HEK293 (cell line): ENCODE measurements at regions not wholly inside any gene's neighbourhood (a gene's known extent, or its start where the extent isn't known, plus 50 kb on each side); places are given as distances from the start of the nearest gene placed in this dataset.
A peak's percentile ranks its signal among the peaks of the same experiment; 100 is the strongest.

ENCODE experiments used
- BCL6B ChIP-seq: fragments of 450-650 bp; formaldehyde crosslinking; IDR thresholded peaks from 2 replicates; pipeline ENCODE4 v1.5.1; 2017; ENCODE audit warnings: missing biosample characterization, missing genetic modification characterization
- MEIS1 ChIP-seq: sonication (generic); formaldehyde crosslinking; IDR thresholded peaks from 2 replicates; pipeline ENCODE4 v1.8.1; 2022; ENCODE audit warnings: missing genetic modification reagents, mild to moderate bottlenecking, borderline replicate concordance
- SETDB1 ChIP-seq: IDR thresholded peaks from one replicate; pipeline ENCODE4 v1.6.1; 2017; ENCODE audit warnings: mild to moderate bottlenecking, low read length, moderate library complexity, mixed read lengths; ENCODE audit not compliant: insufficient read length
- YY2 ChIP-seq: fragments of 450-650 bp; formaldehyde crosslinking; IDR thresholded peaks from 2 replicates; pipeline ENCODE4 v1.5.1; 2016; ENCODE audit warnings: missing biosample characterization, missing genetic modification characterization
- ZEB2 ChIP-seq: fragments of 450-650 bp; formaldehyde crosslinking; IDR thresholded peaks from 2 replicates; pipeline ENCODE4 v1.5.1; 2016; ENCODE audit warnings: missing biosample characterization, missing genetic modification characterization
- ZFP37 ChIP-seq: fragments of 450-650 bp; formaldehyde crosslinking; IDR thresholded peaks from 2 replicates; pipeline ENCODE4 v1.5.1; 2016; ENCODE audit warnings: missing biosample characterization, missing genetic modification characterization
- ZIC2 ChIP-seq: fragments of 450-650 bp; formaldehyde crosslinking; IDR thresholded peaks from 2 replicates; pipeline ENCODE4 v1.5.1; 2016; ENCODE audit warnings: missing biosample characterization, missing genetic modification characterization
- ZNF10 ChIP-seq: fragments of 450-650 bp; formaldehyde crosslinking; IDR thresholded peaks from 2 replicates; pipeline ENCODE4 v1.5.1; 2017; ENCODE audit warnings: missing biosample characterization, missing genetic modification characterization
- ZNF121 ChIP-seq: fragments of 450-650 bp; formaldehyde crosslinking; IDR thresholded peaks from 2 replicates; pipeline ENCODE4 v1.5.1; 2016; ENCODE audit warnings: missing biosample characterization, missing genetic modification characterization
- ZNF133 ChIP-seq: fragments of 450-650 bp; formaldehyde crosslinking; IDR thresholded peaks from 2 replicates; pipeline ENCODE4 v1.5.1; 2016; ENCODE audit warnings: missing biosample characterization, missing genetic modification characterization
- ZNF138 ChIP-seq: fragments of 450-650 bp; formaldehyde crosslinking; IDR thresholded peaks from 2 replicates; pipeline ENCODE4 v1.5.1; 2016; ENCODE audit warnings: missing biosample characterization, missing genetic modification characterization, borderline replicate concordance
- ZNF221 ChIP-seq: fragments of 450-650 bp; formaldehyde crosslinking; IDR thresholded peaks from 2 replicates; pipeline ENCODE4 v1.5.1; 2017; ENCODE audit warnings: missing biosample characterization, missing genetic modification characterization, borderline replicate concordance
- ZNF266 ChIP-seq: fragments of 450-650 bp; formaldehyde crosslinking; IDR thresholded peaks from 2 replicates; pipeline ENCODE4 v1.5.1; 2016; ENCODE audit warnings: missing biosample characterization, missing genetic modification characterization, low read depth
- ZNF335 ChIP-seq: fragments of 450-650 bp; formaldehyde crosslinking; conservative IDR thresholded peaks from 2 replicates; pipeline ENCODE4 v1.5.1; 2016; ENCODE audit warnings: missing biosample characterization, missing genetic modification characterization
- ZNF350 ChIP-seq: fragments of 450-650 bp; formaldehyde crosslinking; IDR thresholded peaks from 2 replicates; pipeline ENCODE4 v1.5.0; 2017; ENCODE audit warnings: missing biosample characterization, mild to moderate bottlenecking, missing genetic modification characterization
- ZNF510 ChIP-seq: fragments of 450-650 bp; formaldehyde crosslinking; IDR thresholded peaks from 2 replicates; pipeline ENCODE4 v1.5.1; 2018; ENCODE audit warnings: mild to moderate bottlenecking, missing genetic modification characterization, missing biosample characterization; ENCODE audit not compliant: insufficient replicate concordance
- ZNF521 ChIP-seq: fragments of 450-650 bp; formaldehyde crosslinking; IDR thresholded peaks from 2 replicates; pipeline ENCODE4 v1.5.1; 2017; ENCODE audit warnings: missing biosample characterization, mild to moderate bottlenecking, missing genetic modification characterization
- ZNF544 ChIP-seq: fragments of 450-650 bp; formaldehyde crosslinking; IDR thresholded peaks from 2 replicates; pipeline ENCODE4 v1.5.0; 2017; ENCODE audit warnings: missing biosample characterization, missing genetic modification characterization
- ZNF600 ChIP-seq: fragments of 450-650 bp; formaldehyde crosslinking; IDR thresholded peaks from 2 replicates; pipeline ENCODE4 v1.5.1; 2016; ENCODE audit warnings: missing biosample characterization, missing genetic modification characterization
- ZNF660 ChIP-seq: fragments of 450-650 bp; IDR thresholded peaks from 2 replicates; pipeline ENCODE4 v1.5.1; 2018; ENCODE audit warnings: missing biosample characterization, mild to moderate bottlenecking, missing genetic modification characterization
- ZNF677 ChIP-seq: fragments of 450-650 bp; IDR thresholded peaks from 2 replicates; pipeline ENCODE4 v1.5.0; 2018; ENCODE audit warnings: missing biosample characterization, mild to moderate bottlenecking, missing genetic modification characterization, moderate library complexity
- ZNF785 ChIP-seq: fragments of 450-650 bp; formaldehyde crosslinking; IDR thresholded peaks from 2 replicates; pipeline ENCODE4 v1.5.1; 2016; ENCODE audit warnings: missing biosample characterization, missing genetic modification characterization
- TF ChIP-seq, protein P1 (sequence below): fragments of 450-650 bp; formaldehyde crosslinking; conservative IDR thresholded peaks from 2 replicates; pipeline ENCODE4 v1.5.1; 2016; ENCODE audit warnings: low read depth, missing biosample characterization, missing genetic modification characterization
- TF ChIP-seq, protein P2 (sequence below): fragments of 450-650 bp; formaldehyde crosslinking; IDR thresholded peaks from 2 replicates; pipeline ENCODE4 v1.5.1; 2016; ENCODE audit warnings: missing biosample characterization, missing genetic modification characterization
- TF ChIP-seq, protein P3 (sequence below): fragments of 450-650 bp; formaldehyde crosslinking; IDR thresholded peaks from 2 replicates; pipeline ENCODE4 v1.5.0; 2017; ENCODE audit warnings: missing biosample characterization, missing genetic modification characterization, borderline replicate concordance
- TF ChIP-seq, protein P4 (sequence below): fragments of 450-650 bp; IDR thresholded peaks from 2 replicates; pipeline ENCODE4 v1.5.1; 2018; ENCODE audit warnings: missing biosample characterization, mild to moderate bottlenecking, missing genetic modification characterization

DNA sequence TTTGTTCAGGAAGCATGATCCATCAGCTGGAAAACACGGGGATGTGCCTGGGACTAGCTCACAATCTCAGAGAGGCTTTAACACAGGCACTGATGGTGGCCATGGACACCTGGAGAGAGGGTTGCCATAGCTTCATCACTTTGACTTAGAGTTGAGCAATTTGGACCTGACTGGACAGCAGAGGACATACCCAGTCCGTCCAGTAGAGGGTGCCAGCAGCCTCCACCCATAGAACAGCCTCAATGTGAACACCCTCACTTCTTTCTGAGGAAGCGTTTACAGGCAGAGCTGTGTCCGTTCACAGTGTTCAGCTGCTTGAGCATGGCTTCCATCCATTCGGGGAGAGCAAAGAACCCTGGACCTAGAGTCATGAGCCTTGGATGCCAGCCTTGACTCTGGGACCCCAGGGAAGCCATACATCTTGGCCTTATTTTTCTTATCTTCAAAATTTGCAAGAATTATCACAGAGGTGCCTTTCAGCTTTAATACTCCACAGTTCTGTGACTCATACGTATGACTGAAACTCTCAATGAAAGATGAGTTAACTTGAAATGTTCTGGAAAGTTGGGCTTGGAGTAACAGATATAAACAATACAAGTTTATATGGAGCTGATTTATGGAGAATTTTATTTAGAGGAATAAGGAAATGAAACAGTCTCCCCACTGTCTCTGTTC lies 302.9 kb upstream of the PODXL start (continued):
- TF ChIP-seq ZNF335 (tag by site-specific recombination) (no peak), YY2 (tag by site-specific recombination) (0 out of 2 replicates have a peak, but pooled peaks have one; percentile 30), ZNF10 (tag by site-specific recombination) (no peak), ZNF350 (no peak), ZNF133 (tag by site-specific recombination) (no peak), MEIS1 (no peak), ZIC2 (peak; percentile 31; the same call in 1 of the 2 replicates), ZNF785 (tag by site-specific recombination) (no peak), ZNF677 (tag by site-specific recombination) (no peak), ZNF600 (tag by site-specific recombination) (no peak), ZNF660 (peak; percentile 88; the same call in 1 of the 2 replicates), ZNF510 (no peak), ZNF266 (tag by site-specific recombination) (no peak), ZNF521 (tag by site-specific recombination) (no peak), ZFP37 (0 out of 2 replicates have a peak, but pooled peaks have one; percentile 14), BCL6B (tag by site-specific recombination) (no peak), ZNF138 (tag by site-specific recombination) (no peak), ZNF544 (no peak), ZEB2 (tag by site-specific recombination) (no peak), ZNF121 (tag by site-specific recombination) (no peak), SETDB1 (no peak), ZNF221 (tag by site-specific recombination) (no peak)
- TF ChIP-seq, protein P1, sequence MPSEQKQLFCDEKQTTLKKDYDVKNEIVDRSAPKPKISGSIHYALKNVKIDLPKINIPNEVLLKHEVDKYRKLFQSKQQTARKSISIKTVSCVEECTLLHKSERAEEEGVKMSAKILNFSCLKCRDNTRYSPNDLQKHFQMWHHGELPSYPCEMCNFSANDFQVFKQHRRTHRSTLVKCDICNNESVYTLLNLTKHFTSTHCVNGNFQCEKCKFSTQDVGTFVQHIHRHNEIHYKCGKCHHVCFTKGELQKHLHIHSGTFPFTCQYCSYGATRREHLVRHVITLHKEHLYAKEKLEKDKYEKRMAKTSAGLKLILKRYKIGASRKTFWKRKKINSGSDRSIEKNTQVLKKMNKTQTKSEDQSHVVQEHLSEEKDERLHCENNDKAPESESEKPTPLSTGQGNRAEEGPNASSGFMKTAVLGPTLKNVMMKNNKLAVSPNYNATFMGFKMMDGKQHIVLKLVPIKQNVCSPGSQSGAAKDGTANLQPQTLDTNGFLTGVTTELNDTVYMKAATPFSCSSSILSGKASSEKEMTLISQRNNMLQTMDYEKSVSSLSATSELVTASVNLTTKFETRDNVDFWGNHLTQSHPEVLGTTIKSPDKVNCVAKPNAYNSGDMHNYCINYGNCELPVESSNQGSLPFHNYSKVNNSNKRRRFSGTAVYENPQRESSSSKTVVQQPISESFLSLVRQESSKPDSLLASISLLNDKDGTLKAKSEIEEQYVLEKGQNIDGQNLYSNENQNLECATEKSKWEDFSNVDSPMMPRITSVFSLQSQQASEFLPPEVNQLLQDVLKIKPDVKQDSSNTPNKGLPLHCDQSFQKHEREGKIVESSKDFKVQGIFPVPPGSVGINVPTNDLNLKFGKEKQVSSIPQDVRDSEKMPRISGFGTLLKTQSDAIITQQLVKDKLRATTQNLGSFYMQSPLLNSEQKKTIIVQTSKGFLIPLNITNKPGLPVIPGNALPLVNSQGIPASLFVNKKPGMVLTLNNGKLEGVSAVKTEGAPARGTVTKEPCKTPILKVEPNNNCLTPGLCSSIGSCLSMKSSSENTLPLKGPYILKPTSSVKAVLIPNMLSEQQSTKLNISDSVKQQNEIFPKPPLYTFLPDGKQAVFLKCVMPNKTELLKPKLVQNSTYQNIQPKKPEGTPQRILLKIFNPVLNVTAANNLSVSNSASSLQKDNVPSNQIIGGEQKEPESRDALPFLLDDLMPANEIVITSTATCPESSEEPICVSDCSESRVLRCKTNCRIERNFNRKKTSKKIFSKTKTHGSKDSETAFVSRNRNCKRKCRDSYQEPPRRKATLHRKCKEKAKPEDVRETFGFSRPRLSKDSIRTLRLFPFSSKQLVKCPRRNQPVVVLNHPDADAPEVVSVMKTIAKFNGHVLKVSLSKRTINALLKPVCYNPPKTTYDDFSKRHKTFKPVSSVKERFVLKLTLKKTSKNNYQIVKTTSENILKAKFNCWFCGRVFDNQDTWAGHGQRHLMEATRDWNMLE (tag by site-specific recombination) = no peak; the same call in 1 of the 2 replicates
- TF ChIP-seq, protein P2, sequence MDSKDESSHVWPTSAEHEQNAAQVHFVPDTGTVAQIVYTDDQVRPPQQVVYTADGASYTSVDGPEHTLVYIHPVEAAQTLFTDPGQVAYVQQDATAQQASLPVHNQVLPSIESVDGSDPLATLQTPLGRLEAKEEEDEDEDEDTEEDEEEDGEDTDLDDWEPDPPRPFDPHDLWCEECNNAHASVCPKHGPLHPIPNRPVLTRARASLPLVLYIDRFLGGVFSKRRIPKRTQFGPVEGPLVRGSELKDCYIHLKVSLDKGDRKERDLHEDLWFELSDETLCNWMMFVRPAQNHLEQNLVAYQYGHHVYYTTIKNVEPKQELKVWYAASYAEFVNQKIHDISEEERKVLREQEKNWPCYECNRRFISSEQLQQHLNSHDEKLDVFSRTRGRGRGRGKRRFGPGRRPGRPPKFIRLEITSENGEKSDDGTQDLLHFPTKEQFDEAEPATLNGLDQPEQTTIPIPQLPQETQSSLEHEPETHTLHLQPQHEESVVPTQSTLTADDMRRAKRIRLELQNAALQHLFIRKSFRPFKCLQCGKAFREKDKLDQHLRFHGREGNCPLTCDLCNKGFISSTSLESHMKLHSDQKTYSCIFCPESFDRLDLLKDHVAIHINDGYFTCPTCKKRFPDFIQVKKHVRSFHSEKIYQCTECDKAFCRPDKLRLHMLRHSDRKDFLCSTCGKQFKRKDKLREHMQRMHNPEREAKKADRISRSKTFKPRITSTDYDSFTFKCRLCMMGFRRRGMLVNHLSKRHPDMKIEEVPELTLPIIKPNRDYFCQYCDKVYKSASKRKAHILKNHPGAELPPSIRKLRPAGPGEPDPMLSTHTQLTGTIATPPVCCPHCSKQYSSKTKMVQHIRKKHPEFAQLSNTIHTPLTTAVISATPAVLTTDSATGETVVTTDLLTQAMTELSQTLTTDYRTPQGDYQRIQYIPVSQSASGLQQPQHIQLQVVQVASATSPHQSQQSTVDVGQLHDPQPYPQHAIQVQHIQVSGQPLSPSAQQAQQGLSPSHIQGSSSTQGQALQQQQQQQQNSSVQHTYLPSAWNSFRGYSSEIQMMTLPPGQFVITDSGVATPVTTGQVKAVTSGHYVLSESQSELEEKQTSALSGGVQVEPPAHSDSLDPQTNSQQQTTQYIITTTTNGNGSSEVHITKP (tag by site-specific recombination) = 0 out of 2 replicates have a peak, but pooled peaks have one; percentile 11
- TF ChIP-seq, protein P3, sequence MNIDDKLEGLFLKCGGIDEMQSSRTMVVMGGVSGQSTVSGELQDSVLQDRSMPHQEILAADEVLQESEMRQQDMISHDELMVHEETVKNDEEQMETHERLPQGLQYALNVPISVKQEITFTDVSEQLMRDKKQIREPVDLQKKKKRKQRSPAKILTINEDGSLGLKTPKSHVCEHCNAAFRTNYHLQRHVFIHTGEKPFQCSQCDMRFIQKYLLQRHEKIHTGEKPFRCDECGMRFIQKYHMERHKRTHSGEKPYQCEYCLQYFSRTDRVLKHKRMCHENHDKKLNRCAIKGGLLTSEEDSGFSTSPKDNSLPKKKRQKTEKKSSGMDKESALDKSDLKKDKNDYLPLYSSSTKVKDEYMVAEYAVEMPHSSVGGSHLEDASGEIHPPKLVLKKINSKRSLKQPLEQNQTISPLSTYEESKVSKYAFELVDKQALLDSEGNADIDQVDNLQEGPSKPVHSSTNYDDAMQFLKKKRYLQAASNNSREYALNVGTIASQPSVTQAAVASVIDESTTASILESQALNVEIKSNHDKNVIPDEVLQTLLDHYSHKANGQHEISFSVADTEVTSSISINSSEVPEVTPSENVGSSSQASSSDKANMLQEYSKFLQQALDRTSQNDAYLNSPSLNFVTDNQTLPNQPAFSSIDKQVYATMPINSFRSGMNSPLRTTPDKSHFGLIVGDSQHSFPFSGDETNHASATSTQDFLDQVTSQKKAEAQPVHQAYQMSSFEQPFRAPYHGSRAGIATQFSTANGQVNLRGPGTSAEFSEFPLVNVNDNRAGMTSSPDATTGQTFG (tag by site-specific recombination) = no peak
- TF ChIP-seq, protein P4, sequence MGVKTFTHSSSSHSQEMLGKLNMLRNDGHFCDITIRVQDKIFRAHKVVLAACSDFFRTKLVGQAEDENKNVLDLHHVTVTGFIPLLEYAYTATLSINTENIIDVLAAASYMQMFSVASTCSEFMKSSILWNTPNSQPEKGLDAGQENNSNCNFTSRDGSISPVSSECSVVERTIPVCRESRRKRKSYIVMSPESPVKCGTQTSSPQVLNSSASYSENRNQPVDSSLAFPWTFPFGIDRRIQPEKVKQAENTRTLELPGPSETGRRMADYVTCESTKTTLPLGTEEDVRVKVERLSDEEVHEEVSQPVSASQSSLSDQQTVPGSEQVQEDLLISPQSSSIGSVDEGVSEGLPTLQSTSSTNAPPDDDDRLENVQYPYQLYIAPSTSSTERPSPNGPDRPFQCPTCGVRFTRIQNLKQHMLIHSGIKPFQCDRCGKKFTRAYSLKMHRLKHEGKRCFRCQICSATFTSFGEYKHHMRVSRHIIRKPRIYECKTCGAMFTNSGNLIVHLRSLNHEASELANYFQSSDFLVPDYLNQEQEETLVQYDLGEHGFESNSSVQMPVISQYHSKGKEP (tag by site-specific recombination) = no peak
